ENCODE measurements at regions not wholly inside any gene's neighbourhood (a gene's known extent, or its start where the extent isn't known, plus 50 kb on each side); places are given as distances from the start of the nearest gene placed in this dataset.
"Not testable (repeated sequence)": the region's sequence is repeated elsewhere in the genome, so short reads cannot be mapped to it uniquely, and the experiment has no call there.

DNA sequence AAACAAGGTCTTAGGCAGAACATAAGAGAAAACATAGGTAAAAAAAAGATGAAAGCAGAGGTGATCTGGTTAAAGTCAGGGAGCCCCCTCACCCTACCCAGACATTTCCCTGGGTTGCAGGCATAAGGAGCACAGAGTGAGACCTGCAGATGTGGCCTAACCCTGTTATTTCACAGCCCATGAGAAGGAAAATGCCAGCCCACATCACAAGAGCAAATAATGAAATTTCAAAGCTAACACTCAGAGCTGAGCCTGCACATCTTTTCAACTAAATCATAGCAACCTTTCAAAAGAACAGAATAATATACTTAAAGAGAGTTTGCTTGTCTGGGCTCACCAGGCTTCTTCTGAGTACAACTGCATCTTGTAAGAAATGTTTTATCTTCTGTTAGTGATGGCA lies 295.4 kb downstream of the RPAP3 start:
- no peak for DNase-seq (ENCODE audit: low spot score)

DNA sequence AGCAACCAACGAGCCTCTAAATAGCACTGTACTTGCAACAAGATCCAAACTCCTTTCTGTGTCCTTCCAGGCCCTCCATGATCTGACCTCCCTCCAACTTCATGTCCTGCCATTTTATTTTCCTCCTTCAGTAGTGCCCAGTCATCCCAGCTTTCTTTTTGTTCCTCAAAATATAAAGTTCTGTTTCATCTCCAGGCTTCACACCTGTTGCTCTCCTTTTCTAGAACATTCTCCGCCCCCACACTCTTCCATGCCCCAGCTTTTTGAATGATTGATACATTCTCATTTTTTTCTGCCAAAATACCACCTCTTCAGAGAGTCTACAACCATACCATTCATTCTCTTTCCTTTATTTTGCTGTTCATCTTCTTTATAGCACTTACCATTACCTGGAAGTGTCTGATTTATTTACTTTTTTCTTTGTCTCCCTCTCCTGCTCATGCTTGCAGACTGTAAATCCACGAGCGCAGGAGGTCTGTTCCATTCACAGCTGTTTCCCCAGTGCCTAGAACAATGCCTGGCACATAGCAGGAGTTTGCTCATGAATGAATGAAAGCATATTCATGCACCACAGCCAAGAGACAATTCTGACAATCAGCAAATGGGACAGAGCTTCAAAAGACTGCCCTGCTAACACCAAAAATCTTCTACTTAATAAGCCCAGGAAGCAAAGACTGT lies 296.4 kb downstream of the RPAP3 start:
- DNase-seq (ENCODE audit: low spot score): no peak

DNA sequence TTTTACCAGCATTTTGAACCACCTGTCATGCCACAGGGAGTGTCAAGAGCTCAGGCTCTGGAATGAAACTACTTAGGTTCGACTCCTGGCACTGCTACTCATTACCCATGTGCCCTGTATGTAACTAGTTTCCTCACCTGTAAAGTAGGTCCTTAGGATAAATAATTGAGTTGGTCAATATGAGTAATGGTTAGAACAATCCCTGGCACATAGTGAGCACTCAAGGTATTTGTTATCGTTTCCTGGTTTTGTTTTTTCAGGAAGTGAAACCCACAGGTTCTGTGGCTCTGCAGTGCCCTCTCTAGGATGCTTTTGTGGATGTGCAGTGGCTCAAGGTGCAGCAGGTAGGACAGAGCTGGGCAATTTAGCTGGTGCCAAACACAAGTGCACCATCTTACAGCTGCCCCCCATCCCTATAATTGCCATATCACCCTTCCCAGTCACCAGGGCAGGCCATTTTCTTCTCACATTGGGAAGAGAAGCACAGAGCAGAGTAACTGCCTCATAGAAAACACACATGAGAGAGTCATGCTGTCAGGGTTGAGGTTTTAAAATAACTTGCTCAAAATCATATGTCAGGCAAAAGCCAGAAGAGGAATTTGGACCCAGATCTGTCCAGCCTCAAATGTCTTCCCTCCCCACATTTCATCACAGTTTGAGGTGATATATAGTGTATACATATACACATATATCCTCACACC lies 297.5 kb downstream of the RPAP3 start:
- DNase-seq (ENCODE audit: low spot score): no peak

DNA sequence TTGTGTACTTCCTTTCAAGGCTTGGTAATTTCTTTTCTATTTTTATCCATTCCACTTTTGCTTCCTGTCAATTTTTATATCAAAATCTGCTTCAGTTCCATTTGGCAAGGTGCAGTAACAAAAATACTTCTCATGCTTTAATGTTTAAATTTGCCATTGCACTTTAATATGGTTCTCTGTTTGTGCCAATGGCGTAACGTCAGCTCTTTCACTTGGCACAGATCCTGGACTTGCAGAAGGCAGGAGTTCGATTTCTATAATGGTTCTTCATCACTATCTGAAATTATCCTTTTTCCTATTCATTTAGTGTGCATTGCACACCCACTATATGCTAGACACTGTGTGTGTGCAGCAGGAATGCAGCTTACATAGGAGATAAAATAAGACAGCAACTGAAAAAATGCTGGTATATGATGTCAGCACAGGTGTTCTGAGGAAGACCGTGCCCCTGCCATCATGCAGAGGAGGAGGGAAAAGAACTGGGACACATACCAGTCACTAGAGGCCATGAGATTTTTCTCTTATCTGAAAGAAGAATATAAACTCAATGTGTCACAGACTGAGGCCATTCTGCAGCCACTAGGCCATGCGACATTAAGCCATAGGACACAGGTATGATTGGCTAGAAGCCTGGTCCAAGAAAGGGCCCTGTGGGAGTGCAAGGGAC lies 298.2 kb downstream of the RPAP3 start:
- DNase-seq (ENCODE audit: low spot score): no peak

DNA sequence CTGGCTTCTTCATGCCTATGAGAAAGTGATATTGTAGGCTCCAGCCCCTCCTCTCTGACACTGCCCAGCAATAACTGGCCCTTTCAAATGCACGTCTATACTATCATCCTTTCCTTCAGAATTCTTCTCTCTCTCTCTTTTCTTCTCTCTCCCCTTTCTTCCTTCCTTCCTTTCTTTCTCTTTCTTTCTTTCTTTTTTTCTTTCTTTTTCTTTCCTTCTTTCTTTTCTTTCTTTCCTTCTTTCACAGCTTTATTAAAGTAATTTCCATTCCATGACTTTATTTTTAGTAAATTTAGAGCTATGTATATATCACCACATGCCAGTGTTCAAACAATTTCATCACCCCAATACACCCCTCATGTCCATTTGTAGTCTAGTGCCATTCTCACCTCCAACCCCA lies 302.1 kb downstream of the RPAP3 start:
- DNase-seq (ENCODE audit: low spot score): no peak

DNA sequence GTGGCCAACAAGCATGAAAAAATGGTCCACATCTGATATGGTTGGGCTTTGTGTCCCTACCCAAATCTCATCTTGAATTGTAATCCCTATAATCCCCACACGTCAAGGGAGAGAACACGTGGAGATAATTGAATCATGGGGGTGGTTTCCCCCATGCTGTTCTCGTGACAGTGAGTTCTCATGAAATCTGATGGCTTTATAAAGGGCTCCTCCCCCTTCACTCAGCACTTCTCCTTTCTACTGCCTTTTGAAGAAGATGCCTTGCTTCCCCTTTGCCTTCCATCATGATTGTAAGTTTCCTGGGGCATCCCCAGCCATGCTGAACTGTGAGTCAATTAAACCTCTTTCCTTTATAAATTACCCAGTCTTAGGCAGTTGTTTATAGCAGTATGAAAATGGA lies 304.6 kb downstream of the RPAP3 start:
- not testable (repeated sequence) for DNase-seq (ENCODE audit: low spot score)

DNA sequence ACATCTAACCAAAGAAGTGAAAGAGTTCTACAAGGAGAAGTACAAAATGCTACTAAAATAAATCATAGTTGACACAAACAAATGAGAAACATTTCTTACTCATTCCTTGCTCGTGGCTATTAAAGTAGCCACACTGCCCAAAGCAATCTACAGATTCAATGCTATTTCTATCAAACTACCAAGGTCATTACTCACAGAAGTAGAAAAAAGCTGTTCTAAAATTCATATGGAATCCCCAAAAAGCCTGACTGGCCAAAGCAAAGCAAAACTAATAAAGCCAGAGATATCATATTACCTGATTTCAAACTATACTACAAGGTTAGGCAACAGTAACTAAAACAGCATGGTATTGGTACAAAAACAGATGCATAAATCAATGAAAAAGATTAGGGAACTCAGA lies 305.6 kb downstream of the RPAP3 start:
- no peak for DNase-seq (ENCODE audit: low spot score)

DNA sequence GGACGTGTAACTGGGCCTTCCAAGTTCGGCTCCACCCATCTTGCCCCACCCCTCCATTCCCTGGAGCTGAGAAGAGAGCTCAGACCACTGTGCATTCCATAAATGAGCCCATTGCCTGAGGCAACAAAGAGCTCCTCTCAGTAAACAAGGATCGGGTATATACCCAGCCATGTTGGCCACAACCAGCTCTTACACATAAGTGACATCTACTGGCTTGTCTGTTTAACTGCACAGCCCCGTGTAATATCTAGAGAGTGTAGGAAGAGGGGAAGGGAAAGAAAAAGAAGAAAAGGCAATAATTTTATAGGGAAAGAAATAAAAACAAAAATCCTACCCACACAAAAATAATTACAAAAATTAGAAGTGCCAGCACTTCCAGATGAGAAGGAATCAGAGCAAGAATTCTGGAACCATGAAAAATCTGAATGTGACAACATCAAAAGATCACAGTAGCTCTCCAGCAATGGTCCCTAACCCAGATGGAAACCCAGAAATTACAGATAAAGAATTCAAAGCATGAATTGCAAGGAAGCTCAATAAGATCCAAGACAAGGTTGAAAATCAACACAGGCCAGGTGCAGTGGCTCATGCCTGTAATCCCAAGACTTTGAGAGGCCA lies 308.1 kb downstream of the RPAP3 start:
- DNase-seq (ENCODE audit: low spot score): no peak

DNA sequence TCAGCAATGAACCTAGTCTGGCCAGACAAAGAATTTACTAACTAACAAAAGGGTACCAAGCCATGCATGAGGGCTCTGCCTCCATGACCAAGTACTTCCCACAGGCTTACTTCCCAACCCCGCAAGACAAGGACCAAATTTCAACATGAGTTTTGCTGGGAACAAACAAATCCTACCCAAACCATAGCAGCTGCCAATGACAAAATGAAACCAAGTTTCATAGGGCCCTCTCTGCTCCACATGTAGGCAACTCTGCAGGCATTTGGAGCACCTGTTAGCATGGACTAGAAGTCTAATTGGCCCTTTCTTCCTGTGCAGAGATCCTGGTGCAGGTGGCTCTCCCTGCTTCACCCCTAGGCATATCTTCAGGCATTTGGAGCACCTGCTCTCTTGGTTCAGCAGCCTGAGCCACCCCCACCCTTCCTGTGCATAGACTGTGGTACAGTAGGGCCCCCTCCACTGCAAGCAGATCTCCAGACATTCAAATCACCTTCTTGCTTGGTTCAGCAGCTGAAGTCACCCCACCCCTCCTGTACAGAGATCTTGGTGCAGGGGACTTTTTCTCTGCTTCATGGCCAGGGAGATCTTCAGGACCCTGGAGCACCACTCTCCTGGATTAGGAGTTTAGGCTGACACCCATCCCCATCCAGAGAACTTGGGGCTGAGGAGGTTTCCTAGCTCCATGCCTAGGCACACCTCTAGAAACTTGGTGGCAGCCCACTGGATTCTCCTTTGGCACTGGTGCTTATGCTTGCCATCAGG lies 308.7 kb downstream of the RPAP3 start:
- DNase-seq (ENCODE audit: low spot score): no peak

DNA sequence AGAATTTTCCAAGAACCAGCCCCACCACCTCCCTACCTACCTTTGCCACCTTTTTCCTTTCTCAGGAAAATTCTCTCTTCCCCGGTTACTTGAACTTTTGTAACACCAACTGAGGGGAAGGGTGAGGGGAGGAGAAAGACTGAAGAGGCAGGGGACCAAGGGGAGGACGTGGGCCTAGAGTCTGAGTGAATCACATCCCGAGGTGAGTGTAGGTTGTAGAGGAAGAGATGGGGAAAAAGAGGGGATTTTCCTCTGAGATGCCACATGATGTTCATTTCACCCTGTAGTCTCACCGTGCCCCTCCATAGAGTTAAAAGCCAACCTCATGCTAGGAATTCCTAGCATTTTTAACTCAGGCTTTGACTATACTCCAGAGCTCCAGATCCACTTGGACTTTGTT lies 311.8 kb downstream of the RPAP3 start:
- DNase-seq (ENCODE audit: low spot score): no peak

DNA sequence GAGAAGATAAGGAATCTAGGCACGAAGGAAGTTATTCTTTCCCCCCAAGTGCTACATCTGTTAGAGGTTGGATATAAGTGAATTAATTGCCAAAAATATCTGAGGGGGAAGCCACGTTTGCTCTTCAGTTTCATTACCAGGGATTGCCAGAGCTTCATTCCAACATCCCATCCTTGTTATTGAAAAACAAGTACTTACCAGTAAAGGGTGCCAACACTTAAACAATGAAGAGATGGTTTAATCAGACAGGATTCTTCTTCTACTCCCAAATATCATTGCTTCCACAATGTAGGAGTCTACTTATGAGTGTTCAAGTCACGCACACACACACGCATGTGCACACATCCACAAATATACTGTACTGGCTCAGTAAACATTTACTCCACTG lies 312.4 kb downstream of the RPAP3 start:
- no peak for DNase-seq (ENCODE audit: low spot score)

DNA sequence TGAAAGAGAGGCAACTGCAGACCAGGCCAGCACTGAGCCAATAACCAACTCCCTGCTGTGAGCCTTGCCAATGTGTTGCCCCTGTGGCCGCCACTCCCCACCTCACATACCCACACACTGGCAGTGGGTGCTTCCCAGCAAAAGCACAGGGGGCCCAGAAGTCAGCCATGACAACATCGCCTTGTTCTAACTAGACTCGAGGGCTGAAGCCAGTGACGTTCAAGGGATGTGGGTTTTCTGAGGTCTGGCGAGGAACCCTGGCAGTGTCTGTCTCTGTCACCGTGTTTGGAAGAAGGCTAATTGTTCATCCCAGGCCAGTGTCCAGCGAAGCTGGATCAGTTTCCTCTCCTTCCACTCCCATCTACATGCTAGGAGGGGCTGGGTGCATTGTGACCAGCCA lies 311.8 kb upstream of the AMIGO2 start:
- no peak for DNase-seq (ENCODE audit: low spot score)

DNA sequence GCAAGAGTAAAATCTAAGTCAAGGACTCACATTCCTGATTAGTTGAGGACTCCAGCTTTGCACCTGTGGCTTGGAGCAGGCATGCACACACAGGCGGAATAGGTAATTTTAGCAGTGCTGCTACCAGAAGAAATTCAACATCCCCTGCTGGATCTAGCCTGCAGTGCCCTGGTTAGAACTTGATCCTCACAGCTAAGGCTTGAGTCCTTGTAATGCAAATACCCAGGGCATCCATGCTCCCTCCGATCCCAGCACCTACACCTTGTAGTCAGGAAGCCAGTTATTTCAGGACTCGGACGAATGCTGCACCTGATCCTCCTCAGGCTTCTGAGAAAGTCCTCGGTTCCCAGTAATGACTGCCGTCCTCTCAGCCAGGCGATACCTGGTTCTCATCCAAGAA lies 309.0 kb upstream of the AMIGO2 start:
- no peak for DNase-seq (ENCODE audit: low spot score)

DNA sequence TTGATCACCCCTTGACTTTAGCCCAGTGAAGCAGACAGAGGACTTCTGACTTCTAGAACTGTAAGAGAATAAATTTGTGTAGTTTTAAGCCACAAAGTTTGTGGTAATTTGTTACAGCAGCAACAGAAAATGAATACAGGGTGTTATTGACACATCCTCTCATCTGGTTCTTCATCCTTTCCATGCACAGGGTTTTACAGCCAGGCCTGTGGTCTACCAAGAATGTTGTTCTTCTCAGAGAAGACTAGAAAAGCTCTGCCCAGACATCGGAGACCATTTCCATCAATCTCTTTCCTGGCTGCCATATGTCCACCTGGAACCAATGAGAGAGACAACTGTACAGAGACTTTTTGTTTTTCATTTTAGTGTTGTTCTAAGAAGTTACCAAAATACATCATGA lies 308.2 kb upstream of the AMIGO2 start:
- no peak for DNase-seq (ENCODE audit: low spot score)

DNA sequence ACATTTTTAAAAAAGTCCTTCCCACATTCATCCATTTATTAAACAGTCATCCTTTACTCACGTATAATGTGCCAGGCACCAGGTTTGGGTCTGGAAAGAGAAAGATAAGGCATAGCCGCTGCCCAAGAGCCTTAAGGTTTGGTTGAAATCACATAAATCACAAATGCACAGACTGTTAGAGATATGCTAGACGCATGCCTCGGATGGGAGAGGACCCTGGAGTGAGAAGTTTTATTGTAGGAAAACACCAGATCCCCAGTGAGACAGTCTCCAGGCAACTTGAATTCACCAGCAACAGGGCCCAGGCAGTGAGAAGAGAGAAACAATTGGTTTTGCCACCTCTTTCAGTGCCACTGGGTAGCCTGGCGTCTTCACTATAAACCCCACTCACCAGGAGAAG lies 305.9 kb upstream of the AMIGO2 start:
- DNase-seq (ENCODE audit: low spot score): no peak

DNA sequence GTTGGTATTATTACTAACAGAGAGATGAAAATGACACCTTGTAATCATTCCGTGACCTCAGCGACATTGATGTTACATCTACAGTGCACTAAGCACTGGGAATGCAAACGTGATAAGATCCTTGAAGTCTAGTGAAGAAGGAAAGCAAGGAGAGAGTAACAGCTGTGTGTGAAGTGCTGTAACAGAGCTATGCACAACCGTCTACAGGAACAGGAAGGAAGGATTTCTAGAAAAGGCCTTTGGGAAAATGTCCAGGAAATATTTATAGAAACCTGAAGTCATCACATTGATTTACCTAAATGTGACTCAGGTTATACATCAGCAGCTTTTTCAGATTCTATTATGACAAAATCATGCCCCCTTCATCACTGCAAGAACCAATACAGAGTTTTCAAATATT lies 304.2 kb upstream of the AMIGO2 start:
- no peak for DNase-seq (ENCODE audit: low spot score)

DNA sequence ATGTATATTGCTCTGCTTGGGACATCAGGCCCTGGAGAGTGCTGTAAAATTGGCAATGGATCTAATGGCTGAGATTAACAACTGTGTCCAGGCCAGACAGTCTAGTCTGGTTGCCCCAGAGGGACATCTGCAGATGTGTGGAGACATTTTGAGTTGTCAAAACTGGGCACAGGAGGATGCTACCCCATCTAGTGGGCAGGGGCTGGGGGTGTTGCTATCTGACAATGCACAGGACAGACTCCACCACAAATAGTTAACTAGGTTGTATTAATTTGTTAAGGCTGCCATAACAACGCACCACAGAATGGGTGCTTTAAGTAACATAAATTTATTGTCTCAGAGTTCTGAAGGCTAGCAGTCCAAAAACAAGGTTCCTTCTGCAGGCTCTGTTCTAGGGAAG lies 302.5 kb upstream of the AMIGO2 start:
- no peak for DNase-seq (ENCODE audit: low spot score)

DNA sequence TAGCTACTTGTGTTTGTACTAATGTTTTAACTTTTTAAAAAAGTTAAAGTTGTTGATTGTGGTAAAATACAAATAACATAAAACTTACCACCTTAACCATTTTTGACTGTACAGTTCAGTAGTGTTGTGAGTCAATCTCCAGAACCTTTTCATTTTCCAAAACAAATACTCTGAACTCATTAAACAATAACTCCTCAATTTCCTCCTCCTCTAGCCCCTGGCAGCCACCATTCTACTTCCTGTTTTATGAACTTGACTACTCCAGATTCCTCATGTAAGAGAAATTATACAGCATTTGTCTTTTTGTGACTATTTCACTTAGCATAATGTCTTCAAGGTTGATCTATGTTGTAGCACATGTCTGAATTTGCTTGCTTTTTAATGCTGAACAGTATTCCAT lies 299.1 kb upstream of the AMIGO2 start:
- DNase-seq (ENCODE audit: low spot score): no peak

DNA sequence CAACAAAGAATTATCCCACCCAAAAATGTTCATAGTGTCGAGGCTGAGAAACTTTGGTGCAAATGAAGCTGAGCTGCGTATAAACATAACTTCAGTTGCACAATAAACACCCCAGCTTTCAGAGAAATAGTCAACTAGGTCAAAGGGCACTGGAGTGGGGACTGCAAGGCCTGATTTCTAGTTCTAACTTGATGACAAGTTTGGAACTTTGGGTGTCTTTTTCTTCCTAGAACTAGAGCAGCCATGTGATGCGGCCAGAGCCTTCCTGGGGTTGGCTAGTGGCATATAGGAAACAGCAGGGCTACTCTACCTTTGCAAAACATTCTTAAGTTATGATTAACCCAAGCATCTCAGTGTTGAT lies 298.4 kb upstream of the AMIGO2 start:
- no peak for DNase-seq (ENCODE audit: low spot score)

DNA sequence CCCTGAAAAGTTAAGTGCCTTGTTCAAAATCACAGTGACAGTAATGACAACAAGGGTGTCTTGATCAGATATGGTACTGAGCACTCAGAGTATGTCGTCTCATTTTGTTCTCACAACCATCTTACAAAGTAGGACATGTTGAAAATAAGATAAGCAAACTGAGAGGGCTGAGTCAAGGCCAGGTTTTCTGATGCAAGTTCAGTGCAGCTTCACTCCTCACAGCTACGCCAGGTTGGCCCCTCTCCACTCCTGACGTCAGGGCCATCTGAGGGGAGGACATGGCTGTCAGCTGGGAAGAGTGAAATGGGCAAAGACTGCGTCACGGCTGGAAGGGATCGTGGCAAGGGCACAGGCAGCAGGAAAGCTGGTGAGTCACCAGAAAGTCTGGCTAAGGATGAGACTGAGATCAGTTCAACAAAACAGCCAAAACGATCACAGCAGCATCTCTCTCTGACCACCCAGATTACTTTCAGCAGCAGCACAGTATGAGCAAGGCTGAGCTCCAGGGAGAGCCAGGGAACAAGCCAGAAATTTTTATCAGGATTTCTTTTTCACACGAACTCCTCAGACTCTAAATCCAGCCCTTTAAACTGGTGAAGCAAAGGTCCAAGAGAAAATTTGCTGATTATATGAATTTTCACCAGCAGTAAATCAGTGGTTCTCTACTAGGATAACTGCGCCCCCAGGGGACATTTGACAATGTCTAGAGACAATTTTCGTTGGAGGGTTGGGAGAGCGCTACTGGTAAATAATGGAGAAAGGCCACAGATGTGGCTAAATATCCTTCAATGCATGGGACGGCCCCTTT lies 297.9 kb upstream of the AMIGO2 start:
- no peak for DNase-seq (ENCODE audit: low spot score)

DNA sequence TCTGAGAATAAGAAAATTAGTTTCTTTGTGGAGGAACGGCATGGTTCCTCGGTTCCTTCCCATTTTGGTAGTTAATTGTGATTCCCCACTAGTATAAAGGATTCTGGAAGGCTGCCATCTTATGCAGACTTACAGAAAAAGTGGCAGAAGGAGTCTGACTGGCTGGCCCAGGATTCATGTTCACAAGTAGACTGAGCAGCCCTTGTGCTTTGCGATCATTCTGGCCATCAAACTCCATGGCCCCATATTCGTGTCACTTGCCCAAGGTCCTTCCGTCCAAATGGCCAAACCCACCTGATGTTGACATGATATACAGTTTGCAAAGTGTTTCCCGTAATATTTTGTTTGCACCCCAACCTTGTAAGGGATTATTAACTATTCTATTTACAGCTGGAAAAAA lies 297.2 kb upstream of the AMIGO2 start:
- no peak for DNase-seq (ENCODE audit: low spot score)

Measured in globus pallidus (tissue), 1 donor.